ENCODE measurements at regions not wholly inside any gene's neighbourhood (a gene's known extent, or its start where the extent isn't known, plus 50 kb on each side); places are given as distances from the start of the nearest gene placed in this dataset.

DNA sequence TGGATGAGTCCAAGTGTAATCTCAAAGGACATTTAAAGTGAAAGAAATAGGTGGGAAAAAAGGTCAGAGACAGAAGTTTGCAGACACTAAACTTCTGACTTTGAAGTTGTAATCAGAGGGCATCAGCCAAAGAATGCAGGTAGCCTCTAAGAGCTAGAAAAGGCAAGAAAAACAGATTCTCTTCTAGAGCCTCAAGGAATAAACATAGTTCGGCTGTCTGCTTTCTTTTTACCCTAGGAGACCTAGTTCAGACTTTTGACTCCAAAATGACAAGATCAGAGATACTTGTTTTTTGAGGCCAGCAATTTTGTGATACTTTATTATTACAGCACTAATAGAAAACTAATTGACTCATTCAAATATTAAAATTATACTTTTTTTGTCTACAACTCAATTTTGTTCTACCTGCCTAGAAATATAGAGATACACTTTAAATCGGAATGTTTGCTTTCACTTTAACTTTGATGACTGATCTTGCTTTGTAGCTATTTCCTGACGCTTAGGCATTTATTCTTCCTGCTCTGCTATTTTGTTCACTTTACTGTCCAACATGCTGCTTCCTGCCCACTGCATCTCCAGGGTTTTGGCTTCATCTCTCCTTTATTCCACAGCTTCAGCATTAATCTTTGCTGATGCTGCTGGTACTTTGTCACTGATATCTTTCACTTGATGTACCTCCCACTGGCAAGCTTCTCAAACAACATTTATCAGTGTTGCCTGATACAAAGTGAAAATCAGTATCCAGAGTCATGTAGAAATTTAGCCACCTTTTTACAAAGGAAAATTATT lies 272.5 kb downstream of the DSEL start:
- DNase-seq (no peak), ATAC-seq (peak; percentile 53)
- H3K9me3 Mint-ChIP-seq (ENCODE audit: insufficient read depth) = no peaks in the 10 kb centered on the region
- no peaks in the 10 kb centered on the region for H3K36me3 Mint-ChIP-seq (ENCODE audit: low read depth)
- CTCF ChIA-PET = interaction anchor here (1.0 to 1.1 kb wide), 2 partner anchors 37 to 272 kb away, joined by 3 to 4 read pairs; no protein-coding TSS in a partner anchor
- peak overlapping the region; percentile 71 for H3K4me3 Mint-ChIP-seq
- H3K27ac Mint-ChIP-seq = peak overlapping the region; percentile 90
- peaks cover 21% of the 10 kb centered on the region for H3K4me1 Mint-ChIP-seq (ENCODE audit: low read depth)
- POLR2A ChIA-PET = interaction anchor here (0.7 kb wide), 1 partner anchor 1450 kb away, joined by 3 read pairs; no protein-coding TSS in a partner anchor
- H3K27me3 Mint-ChIP-seq (ENCODE audit: low read depth) = no peaks in the 10 kb centered on the region

DNA sequence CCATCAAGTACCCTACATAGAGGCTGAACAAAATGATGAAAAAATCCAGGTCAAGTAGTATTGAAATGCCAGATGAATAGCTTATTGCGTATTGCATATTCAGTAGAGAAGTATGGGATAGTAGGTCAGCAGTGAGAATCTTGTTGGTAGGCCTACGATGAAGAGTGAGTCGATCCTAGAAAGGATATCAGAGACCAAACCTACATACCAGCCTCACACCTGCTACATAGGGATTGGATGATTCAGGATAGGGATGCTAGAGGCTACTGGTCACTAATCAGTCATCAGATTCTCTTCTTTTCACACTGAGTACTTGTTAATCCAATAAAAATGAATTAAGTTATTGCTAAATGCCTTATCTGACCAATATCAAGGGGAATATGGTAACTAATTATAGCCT lies 274.5 kb downstream of the DSEL start:
- POLR2A ChIA-PET = no interaction called here
- DNase-seq = no peak
- ATAC-seq = no peak
- Mint-ChIP-seq H3K9me3 (ENCODE audit: insufficient read depth) (no peaks in the 10 kb centered on the region), H3K4me3 (no peak overlapping the region), H3K36me3 (ENCODE audit: low read depth) (no peaks in the 10 kb centered on the region), H3K27ac (no peak overlapping the region), H3K4me1 (ENCODE audit: low read depth) (peaks cover 21% of the 10 kb centered on the region), H3K27me3 (ENCODE audit: low read depth) (no peaks in the 10 kb centered on the region)
- CTCF ChIA-PET = interaction anchor here (1.6 kb wide), 1 partner anchor 10 kb away, joined by 6 read pairs; no protein-coding TSS in a partner anchor

DNA sequence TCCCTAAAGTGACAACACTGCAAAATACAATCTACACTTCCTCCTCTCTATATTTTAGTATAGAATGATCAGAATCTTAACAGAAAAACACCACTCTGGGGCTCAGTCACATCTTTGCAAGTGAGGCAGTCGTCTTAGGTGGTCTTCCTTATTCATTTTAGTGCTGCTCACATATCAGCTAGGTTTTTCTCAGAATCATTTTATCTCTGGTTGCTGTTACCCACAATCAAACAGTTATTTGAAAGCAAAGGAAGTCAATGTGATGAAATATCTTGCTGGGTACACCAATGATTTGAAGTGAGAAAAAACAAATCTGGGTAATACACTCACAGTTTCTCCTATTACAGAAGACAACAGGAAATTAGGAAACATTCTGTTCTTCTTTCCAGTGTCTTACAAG lies 275.2 kb downstream of the DSEL start:
- Mint-ChIP-seq H3K36me3 (ENCODE audit: low read depth) (no peaks in the 10 kb centered on the region), H3K27me3 (ENCODE audit: low read depth) (no peaks in the 10 kb centered on the region), H3K9me3 (ENCODE audit: insufficient read depth) (no peaks in the 10 kb centered on the region), H3K4me1 (ENCODE audit: low read depth) (peaks cover 21% of the 10 kb centered on the region), H3K27ac (no peak overlapping the region), H3K4me3 (no peak overlapping the region)
- POLR2A ChIA-PET = no interaction called here
- ATAC-seq (no peak), DNase-seq (no peak)
- CTCF ChIA-PET = interaction anchor here (0.6 to 1.6 kb wide), 2 partner anchors 9 to 63 kb away, joined by 3 to 6 read pairs; no protein-coding TSS in a partner anchor

DNA sequence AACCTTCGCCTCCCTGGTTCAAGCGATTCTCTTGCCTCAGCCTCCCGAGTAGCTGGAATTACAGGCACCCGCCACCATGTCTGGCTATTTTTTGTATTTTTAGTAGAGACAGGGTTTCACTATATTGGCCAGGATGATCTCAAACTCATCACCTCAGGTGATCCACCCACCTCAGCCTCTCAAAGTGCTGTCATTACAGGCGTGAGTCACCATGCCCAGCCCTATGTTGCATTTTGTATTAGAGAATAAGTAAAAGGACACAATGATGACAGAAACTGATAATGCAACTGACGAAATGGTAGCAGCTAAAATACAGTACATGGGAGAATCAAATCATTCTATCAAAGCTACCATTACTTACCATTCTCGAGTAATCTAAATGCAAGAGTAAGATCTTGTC lies 276.7 kb downstream of the DSEL start:
- ChIA-PET POLR2A (no interaction called here), CTCF (no interaction called here)
- no peaks in the 10 kb centered on the region for H3K36me3 Mint-ChIP-seq (ENCODE audit: low read depth)
- H3K4me1 Mint-ChIP-seq (ENCODE audit: low read depth) = peaks cover 21% of the 10 kb centered on the region
- no peaks in the 10 kb centered on the region for H3K9me3 Mint-ChIP-seq (ENCODE audit: insufficient read depth)
- H3K4me3 Mint-ChIP-seq = no peak overlapping the region
- DNase-seq (no peak), ATAC-seq (no peak)
- no peak overlapping the region for H3K27ac Mint-ChIP-seq
- no peaks in the 10 kb centered on the region for H3K27me3 Mint-ChIP-seq (ENCODE audit: low read depth)

GRCh38 chr18:67232991-67233390 lies 283.5 kb downstream of the DSEL start:
- CTCF ChIA-PET = interaction anchor here (2.1 kb wide), 1 partner anchor 9 kb away, joined by 6 read pairs; no protein-coding TSS in a partner anchor
- Mint-ChIP-seq H3K9me3 (ENCODE audit: insufficient read depth) (no peaks in the 10 kb centered on the region), H3K27ac (no peak overlapping the region)

GRCh38 chr18:67232406-67232805 lies 284.1 kb downstream of the DSEL start:
- H3K4me3 Mint-ChIP-seq = no peak overlapping the region
- CTCF ChIA-PET = interaction anchor here (2.1 kb wide), 1 partner anchor 9 kb away, joined by 6 read pairs; no protein-coding TSS in a partner anchor

More at GRCh38 chr18:67232991-67233390, 283.5 kb downstream of the DSEL start:
- POLR2A ChIA-PET = no interaction called here
- H3K36me3 Mint-ChIP-seq (ENCODE audit: low read depth) = no peaks in the 10 kb centered on the region
- peaks cover 3% of the 10 kb centered on the region for H3K27me3 Mint-ChIP-seq (ENCODE audit: low read depth)
- ATAC-seq (no peak), DNase-seq (no peak)
- H3K4me1 Mint-ChIP-seq (ENCODE audit: low read depth) = no peaks in the 10 kb centered on the region
- no peak overlapping the region for H3K4me3 Mint-ChIP-seq

GRCh38 chr18:67222887-67223286 lies 293.6 kb downstream of the DSEL start:
- Mint-ChIP-seq H3K4me3 (no peak overlapping the region), H3K9me3 (ENCODE audit: insufficient read depth) (no peaks in the 10 kb centered on the region), H3K27me3 (ENCODE audit: low read depth) (no peaks in the 10 kb centered on the region), H3K4me1 (ENCODE audit: low read depth) (no peaks in the 10 kb centered on the region), H3K36me3 (ENCODE audit: low read depth) (no peaks in the 10 kb centered on the region), H3K27ac (no peak overlapping the region)
- POLR2A ChIA-PET = no interaction called here
- no peak for ATAC-seq
- CTCF ChIA-PET = interaction anchor here (0.6 kb wide), 1 partner anchor 248 kb away, joined by 3 read pairs; no protein-coding TSS in a partner anchor
- no peak for DNase-seq

More at GRCh38 chr18:67232406-67232805, 284.1 kb downstream of the DSEL start:
- H3K4me1 Mint-ChIP-seq (ENCODE audit: low read depth) = no peaks in the 10 kb centered on the region
- peaks cover 3% of the 10 kb centered on the region for H3K27me3 Mint-ChIP-seq (ENCODE audit: low read depth)
- no peak for DNase-seq
- no peak overlapping the region for H3K27ac Mint-ChIP-seq
- ATAC-seq = no peak
- H3K9me3 Mint-ChIP-seq (ENCODE audit: insufficient read depth) = no peaks in the 10 kb centered on the region
- POLR2A ChIA-PET = interaction anchor here (0.6 kb wide), 1 partner anchor 19 kb away, joined by 3 read pairs; no protein-coding TSS in a partner anchor
- no peaks in the 10 kb centered on the region for H3K36me3 Mint-ChIP-seq (ENCODE audit: low read depth)

DNA sequence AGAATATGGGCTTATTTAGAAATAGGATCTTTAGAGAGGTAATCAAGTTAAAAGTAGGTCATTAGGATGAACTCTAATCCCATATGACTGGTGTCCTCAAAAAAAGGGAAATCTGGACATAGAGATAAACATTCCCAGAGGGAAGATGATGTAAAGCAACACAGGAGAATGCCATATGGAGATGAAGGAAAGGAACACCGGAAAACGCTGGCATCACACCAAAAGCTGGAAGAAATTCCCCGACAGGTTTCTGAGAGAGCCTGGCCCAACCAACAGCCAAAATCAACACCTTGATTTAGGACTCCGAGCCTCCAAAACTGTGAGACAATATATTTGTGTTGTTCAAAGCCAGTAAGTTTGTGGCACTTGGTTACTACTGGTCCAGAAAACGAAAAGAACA lies 296.7 kb downstream of the DSEL start:
- ChIA-PET POLR2A (no interaction called here), CTCF (no interaction called here)
- ATAC-seq (no peak), DNase-seq (no peak)
- no peak overlapping the region for H3K27ac Mint-ChIP-seq
- no peaks in the 10 kb centered on the region for H3K9me3 Mint-ChIP-seq (ENCODE audit: insufficient read depth)
- no peak overlapping the region for H3K4me3 Mint-ChIP-seq
- H3K27me3 Mint-ChIP-seq (ENCODE audit: low read depth) = no peaks in the 10 kb centered on the region
- no peaks in the 10 kb centered on the region for H3K36me3 Mint-ChIP-seq (ENCODE audit: low read depth)
- no peaks in the 10 kb centered on the region for H3K4me1 Mint-ChIP-seq (ENCODE audit: low read depth)

- no peak for DNase-seq
- Mint-ChIP-seq H3K36me3 (ENCODE audit: low read depth) (no peaks in the 10 kb centered on the region), H3K4me1 (ENCODE audit: low read depth) (no peaks in the 10 kb centered on the region), H3K9me3 (ENCODE audit: insufficient read depth) (no peaks in the 10 kb centered on the region), H3K27ac (no peak overlapping the region), H3K4me3 (no peak overlapping the region), H3K27me3 (ENCODE audit: low read depth) (no peaks in the 10 kb centered on the region)
- CTCF ChIA-PET = no interaction called here
- no peak for ATAC-seq
- POLR2A ChIA-PET = no interaction called here
Observed at GRCh38 chr18:67218556-67218955, 298.0 kb downstream of the DSEL start.

DNA sequence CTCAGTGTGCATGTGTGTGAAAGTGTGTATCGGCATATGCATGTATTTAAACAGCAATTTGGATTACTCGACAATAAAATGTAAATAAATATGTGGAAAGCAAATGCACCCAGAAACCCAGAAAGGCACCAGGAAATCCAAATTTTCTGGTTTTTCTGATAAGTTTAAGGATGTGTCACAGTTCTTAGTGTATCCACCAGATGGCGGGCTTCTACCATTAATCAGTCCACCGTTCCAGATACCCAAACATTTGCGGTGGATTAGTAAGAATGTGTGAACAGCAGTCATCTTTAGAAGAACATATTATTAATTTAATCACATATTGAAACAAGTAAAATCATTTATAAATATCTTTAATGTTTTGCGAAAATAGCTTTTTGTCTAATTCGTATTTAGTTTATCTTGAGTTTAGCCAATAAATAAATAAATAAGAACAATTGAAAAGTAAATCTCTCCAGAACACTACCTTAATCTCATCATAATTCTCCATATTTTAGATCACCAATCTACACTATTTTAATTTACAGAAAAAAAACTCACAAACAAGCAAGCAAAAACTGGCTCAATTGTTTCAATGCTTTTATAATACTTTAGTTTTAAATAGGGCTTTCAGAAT lies 298.9 kb downstream of the DSEL start:
- POLR2A ChIA-PET = no interaction called here
- no peaks in the 10 kb centered on the region for H3K9me3 Mint-ChIP-seq (ENCODE audit: insufficient read depth)
- peak; percentile 85 for ATAC-seq
- H3K27me3 Mint-ChIP-seq (ENCODE audit: low read depth) = no peaks in the 10 kb centered on the region
- no peak overlapping the region for H3K4me3 Mint-ChIP-seq
- CTCF ChIA-PET = interaction anchor here (1.2 kb wide), 1 partner anchor 298 kb away, joined by 3 read pairs; the partner anchor contains the start of gene DSEL
- H3K27ac Mint-ChIP-seq = no peak overlapping the region
- H3K36me3 Mint-ChIP-seq (ENCODE audit: low read depth) = no peaks in the 10 kb centered on the region
- no peaks in the 10 kb centered on the region for H3K4me1 Mint-ChIP-seq (ENCODE audit: low read depth)
- peak; percentile 71 for DNase-seq

DNA sequence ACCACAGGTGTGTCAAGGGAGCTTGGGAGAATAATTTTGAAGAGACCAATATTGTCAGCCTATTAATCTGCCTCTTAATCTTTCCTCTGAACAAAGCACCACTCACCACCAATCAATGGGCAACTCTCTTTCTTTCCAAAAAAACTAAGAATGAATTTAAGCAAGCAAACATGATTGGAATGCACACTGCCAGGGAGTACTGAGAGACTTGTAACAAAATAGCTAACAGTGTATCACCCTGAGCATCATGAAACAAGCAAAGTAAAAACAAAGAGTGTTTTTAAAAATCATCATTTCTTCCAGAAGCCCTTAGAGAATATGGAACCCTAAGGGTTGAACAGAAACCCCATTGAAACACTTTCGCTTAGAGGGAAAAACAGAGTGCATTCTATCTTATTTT lies 299.7 kb downstream of the DSEL start:
- ATAC-seq (no peak), DNase-seq (no peak)
- Mint-ChIP-seq H3K9me3 (ENCODE audit: insufficient read depth) (no peaks in the 10 kb centered on the region), H3K36me3 (ENCODE audit: low read depth) (no peaks in the 10 kb centered on the region), H3K27me3 (ENCODE audit: low read depth) (no peaks in the 10 kb centered on the region), H3K4me3 (no peak overlapping the region), H3K27ac (no peak overlapping the region), H3K4me1 (ENCODE audit: low read depth) (no peaks in the 10 kb centered on the region)
- CTCF ChIA-PET = interaction anchor here (1.2 kb wide), 1 partner anchor 299 kb away, joined by 3 read pairs; the partner anchor contains the start of gene DSEL
- POLR2A ChIA-PET = no interaction called here

DNA sequence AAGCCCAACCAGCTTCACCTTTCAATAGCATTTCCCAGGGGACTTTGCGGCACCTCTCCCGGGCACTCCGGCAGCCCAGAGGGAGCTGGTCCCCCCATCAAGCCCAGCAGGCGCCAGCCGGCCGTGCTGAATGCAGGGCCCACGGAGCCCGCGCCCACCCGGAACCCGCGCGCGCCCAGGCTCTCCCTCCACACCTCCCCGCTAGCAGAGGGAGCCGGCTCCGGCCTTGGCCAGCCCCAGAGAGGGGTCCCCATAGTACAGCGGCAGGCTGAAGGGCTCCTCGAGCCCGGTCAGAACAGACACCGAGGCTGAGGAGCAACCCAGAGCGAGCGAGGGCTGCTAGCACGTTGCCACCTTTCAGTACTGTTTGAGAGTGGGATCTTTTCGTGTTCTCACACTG lies 300.8 kb downstream of the DSEL start:
- Mint-ChIP-seq H3K27me3 (ENCODE audit: low read depth) (peaks cover 2% of the 10 kb centered on the region), H3K36me3 (ENCODE audit: low read depth) (no peaks in the 10 kb centered on the region), H3K4me3 (no peak overlapping the region), H3K9me3 (ENCODE audit: insufficient read depth) (no peaks in the 10 kb centered on the region), H3K27ac (no peak overlapping the region), H3K4me1 (ENCODE audit: low read depth) (no peaks in the 10 kb centered on the region)
- ChIA-PET CTCF (no interaction called here), POLR2A (no interaction called here)
- ATAC-seq = no peak
- no peak for DNase-seq

Measured in activated CD8-positive, alpha-beta T cell treated with anti-CD3 and anti-CD28 coated beads, Interleukin-2, amount 10 ng/mL, durations not matched to agents 7 days and 5 days (primary cell).